GM18508 (cell line): ENCODE measurements at regions not wholly inside any gene's neighbourhood (a gene's known extent, or its start where the extent isn't known, plus 50 kb on each side); places are given as distances from the start of the nearest gene placed in this dataset.

Experiments used
- ATAC-seq: cut with Tn5 transposase; IDR thresholded peaks from one replicate; pipeline ENCODE4 v1.9.1; 2021; ENCODE audit warnings: moderate number of reproducible peaks; ENCODE audit not compliant: insufficient read depth, unreplicated experiment

DNA sequence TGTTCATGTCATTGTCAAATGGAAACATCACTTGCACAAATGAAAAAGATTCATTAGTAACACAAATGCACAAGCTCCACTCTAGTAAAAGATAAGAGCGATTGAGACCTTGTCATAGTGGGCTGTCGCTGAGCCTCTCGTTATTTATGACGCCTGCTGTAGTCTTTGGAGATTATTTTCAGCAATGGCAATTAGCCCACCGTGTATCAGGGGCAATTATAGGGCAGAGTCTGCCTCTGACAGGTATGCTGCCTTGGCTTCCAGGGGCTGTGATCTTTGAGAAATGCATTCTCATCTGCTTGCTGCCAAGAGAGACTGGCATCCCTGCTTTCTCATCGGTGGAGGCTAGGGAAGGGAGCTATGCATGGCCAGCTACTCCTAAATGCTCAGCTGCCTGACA is 426.8 kb upstream of the CLINT1 start:
- no peak for ATAC-seq

DNA sequence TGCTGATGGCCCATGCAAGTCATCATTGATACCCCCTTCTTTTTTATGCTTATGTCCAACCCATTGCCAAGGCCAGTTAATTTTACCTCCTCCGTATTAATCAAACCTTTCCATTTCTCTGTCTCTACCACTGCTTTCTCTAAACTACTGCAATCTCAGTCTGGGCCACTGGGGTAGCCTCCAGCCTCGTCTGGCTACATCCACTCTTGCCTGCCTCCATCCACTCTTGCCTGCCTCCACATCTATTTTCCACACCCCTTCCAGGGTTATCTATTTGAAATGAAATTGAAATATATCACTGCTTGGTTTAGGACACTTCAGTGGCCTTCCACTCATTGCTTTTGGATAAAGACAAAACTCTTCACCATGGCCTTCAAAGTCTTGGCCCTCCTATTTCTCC is 425.3 kb upstream of the CLINT1 start:
- ATAC-seq = no peak

DNA sequence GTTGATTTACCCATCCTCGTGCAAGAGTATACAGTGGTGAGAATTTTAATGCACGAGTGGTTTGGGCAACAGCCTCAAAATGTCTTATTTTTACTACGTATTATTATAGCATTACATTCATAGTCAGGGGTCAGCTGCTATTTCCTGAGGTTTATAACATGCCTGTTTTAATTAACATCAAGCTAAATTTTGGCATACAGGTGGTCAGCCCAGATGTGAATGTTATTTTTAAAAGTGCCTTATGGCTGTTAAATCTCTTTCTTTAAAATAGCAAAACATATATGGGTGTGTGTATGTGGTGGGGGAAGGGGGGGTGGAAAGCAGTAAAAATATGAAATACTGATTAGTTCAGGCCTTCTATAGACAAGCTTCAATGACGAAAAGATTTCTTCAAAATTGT is 424.5 kb upstream of the CLINT1 start:
- no peak for ATAC-seq

DNA sequence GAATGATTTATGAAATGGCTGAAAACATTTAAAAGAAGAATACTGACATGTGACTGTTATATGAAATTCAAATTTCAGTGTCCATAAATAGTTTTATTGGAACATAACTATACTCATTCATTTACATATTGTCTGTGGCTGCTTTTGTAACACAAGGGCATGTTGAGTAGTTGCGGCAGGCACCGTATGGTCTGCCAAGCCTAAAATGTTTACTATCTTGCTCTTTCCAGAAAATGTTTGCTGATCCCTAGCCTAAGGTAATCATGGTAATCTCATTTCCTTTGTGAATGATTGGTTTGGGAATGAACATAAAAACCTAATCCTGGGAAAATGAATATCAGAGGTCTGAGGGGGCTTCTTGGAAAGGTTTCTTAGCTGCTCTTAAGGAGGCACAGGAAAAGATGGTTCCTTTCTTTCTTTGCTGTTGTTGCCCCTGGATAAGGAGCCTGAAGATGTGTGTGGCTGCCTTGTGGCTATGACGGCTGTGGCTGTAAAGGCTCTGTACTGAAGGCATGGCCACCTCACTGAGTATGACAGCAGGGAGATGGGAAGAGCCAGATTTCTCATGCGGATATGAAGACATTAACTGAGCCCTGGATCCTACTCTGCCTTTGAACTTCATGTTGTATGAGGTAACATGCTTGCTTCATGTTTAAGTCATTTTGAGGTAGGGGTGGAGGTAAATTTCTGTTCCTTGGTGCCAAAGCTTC is 419.4 kb upstream of the CLINT1 start:
- no peak for ATAC-seq

DNA sequence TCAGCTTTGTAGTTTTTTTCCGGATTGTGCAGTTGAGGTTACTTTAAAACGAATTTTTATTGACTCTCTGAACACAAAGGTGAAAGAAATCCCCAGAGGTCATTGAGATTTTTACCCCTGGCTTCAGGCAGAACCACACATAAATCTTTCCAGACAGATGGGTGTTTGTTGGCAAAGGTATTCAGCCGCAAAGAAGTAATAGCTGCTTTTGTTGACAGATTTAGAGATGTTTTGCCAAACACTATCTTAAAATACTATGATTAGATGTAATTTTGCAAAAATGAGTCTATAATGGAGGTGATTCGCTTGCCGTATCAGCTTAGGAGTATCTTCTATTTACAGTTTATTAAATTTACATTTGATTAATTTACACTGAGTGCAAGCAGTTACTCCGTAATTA is 418.3 kb upstream of the CLINT1 start:
- no peak for ATAC-seq

DNA sequence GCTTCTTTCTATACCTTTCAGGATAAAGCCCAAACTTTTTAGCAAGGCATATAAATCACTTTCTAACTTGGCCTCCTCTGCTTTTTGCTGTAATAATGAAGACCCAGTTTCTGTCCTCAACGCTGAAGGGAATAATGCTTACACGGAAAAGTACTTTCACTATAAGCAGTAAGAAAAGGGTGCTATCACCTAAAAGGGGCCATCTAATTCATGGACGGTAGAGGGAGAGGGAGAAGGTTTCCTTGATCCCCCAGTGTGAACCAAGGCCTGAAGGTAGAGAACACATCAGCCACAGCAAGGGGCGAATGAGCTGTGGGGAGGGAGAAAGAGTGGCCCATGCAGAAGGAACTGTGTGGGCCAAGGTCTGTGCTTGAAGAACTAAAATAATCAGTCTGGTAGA is 417.7 kb upstream of the CLINT1 start:
- no peak for ATAC-seq

DNA sequence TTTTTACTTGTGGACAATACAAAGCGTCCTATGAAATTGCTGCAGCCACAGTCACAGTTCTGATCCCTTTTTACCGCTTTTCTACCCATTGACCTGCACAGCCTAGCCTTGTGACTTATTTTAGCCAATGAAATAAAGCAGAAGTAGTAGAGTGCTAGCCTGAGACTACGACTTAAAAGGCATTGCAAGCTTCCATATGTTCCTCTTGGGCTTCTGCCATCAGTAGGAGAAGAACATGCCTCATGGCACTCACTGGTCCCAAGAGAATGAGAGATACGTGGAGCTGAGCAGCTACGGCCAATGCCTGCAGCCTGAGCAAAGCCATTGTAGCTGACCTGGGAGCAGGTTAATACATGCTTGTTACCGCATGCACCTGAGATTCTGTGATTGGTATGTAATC is 416.6 kb upstream of the CLINT1 start:
- no peak for ATAC-seq

DNA sequence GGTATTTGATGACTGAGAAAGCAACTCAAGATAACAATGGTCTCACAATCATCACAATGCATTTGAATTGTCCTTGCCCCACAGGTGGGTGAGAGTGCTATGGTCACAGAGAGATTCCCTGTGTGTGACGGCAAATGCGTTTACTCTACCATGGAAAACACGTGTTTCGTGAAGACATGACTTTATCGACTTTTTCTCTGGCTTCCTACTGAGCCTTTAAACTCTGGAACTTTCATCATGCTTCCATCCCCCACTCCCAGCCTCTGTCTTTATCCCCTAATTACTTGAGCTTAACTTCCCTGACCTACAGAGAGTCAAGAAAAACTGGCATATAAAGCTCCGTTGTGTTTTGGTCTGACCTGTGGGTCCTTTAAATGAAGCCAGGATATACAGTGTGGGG is 414.1 kb upstream of the CLINT1 start:
- no peak for ATAC-seq

DNA sequence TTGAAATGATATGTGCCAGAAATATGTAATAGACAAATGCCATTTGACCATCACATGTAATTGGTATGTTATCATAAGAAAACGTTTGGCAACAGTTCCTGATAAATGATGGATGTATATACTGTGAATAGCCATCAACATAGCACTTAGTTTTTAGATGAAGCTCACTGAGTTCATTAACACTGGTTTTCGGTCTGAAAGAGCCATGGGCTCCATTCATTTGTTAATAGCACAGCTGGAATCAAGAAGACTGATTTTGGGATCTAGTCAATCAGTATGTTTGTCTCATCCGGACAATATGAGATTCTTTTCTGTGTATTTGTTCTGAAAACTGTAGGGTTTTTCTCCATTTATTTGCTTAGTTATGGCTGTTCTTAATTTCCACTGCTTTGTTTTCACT is 413.5 kb upstream of the CLINT1 start:
- no peak for ATAC-seq

DNA sequence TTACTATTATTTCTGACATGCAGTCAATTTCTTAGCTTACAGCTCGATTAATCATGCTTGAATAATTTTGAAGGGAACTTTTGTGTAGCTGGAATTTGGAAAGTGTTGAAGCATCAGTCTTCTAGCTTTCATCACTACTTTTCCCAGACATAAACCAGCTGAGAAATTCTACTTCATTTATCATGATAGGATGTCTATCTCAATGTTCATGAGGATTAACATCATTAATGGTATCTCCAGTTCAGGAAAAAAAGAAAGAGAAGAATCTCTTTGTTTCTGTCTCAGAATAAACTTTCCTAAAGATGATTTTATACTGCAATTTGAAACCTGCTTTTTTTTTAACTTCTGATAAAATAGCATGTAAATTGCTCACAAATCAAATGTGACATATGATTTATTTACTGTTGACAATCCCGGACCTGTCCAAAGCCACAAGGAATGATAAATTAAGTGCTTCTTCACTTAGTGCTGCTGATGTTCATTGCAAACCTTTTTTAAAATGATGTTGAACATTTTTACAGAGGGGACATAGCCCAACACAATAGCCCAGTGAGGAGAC is 412.1 kb upstream of the CLINT1 start:
- ATAC-seq = no peak

DNA sequence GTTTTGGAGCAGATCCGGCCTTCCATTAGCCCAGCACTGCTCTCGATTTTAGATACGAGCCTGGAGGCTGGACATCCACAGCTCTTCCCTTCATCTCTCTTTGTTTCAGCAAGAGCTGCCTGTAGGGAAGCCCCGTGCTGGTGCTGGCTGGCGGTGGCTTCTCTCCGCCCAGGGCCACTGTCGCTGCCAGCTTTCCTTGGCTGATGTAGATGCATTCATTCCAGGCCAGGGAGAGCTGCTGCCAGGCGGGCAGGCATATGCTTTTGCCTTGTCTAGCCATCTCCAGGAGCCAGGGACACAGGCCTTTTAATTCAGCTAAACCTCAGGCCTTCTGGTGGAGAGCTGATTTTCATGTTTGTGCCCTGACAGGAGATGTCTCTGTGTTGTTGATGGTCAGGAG is 409.3 kb upstream of the CLINT1 start:
- no peak for ATAC-seq

DNA sequence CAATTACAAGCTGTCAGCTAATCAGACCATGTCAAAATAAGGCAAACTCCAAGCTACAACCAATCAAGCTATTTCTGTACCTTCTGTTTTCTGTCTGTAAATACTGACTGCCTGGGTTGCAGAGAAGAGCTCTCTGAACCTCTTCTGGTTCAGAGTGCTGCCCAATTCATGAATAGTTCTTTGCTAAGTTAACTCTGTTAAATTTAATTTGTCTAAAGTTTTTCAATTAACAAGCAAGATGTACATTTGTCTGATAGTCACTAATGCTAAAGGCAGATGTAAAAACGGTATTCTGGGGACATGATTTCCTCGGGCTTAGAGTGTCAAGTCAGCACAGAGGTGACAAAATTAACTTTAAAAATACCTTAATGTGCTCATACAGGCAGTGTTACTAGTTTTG is 408.3 kb upstream of the CLINT1 start:
- no peak for ATAC-seq

DNA sequence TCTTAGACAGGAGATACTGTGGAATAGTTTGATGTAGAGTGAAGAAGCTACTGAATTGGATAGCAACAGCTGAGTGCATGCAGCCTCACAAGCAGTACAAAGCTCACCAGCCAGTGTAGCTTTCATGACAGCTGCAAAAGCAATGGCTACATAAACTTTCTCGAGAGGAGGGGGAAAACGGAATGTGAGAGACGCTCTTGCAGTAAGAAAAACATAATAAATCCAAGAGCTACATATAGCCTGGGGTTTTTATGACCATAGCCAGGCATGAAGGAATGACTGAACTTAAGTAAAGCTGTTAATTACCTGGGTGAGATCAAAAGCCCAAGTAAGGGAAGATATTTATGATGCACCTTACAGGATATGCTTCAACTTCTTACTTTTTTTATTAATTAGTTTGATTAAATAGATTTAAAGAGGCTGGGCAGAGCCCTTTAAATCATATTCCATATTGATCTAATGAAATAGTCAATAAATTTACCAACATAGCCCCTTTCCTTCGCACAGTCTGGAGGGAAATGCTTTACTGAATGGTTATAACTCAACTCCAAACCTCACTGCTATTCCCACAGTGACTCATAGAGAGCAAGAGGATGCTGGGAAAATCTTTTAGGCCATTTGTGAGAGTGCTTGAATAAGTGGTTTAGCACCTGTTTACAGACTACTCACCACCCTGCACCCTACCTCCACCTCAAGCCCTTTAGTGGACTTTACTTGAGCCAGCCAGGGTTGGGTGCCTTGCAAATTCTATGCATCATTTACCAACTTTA is 407.2 kb upstream of the CLINT1 start:
- no peak for ATAC-seq

DNA sequence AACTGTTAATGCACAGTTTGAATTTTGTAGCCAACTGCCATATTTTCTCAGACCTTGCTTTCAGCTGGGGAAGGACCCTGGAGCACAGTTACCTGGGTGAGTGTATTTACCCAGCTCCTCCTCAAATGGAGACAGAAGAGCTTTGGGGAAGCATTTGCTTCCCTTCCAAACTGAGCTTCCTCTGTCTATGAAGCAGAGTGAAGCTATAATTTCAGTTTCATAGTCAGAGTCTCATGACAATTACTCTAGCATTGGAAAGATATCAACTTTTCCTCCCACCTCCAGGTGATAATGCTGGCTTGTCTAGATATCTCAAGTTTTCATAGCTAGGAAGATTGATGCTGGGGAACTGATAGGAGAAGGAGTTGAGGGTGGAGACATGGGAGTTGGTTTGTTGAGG is 406.4 kb upstream of the CLINT1 start:
- no peak for ATAC-seq

DNA sequence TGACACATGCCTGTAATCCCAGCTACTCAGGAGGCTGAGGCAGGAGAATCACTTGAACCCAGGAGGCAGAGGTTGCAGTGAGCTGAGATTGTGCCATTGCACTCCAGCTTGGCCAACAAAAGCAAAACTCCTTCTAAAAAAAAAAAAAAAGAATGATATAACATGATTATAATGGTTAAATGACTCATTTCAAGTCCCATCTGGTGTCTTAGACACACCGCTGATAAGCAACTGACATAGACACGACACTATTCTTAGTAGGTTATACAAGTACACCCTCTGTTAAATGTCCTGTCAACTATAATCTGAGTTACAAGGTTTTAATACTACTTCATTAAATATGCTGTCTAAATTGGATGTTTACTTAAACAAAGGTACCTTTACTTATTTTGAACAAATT is 405.3 kb upstream of the CLINT1 start:
- no peak for ATAC-seq

DNA sequence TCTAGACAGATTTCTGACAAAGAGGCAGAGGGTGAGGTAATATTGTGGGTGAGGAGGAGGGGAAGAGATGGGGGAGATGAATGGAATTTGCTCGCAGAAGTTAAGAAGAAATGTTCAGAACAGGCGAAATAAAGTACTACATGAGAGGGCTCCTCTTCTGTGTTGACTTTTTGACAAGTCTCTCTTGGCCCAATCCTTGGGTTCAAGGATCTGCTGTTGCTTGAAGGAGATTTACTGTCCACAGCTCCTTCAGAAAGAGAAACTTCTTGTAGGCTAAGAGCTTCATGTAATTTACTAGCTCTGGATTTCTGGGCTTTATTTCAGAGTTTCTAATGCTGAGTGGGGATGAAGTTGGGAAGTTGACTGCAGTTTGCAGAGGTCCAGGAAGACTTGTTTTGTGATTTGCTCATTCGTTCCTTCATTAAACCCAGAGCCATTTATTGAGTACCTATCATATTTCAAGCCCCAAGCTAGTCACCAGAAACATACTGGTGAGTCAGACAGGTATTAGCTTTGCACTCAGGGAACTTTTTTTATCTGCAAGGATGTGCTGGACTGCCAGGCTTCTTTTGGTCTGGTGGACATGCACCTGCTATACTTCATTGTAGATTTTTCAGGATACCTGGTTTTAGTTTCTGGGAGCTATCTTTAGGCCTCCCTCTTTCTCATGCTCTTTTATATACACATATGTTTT is 402.9 kb upstream of the CLINT1 start:
- no peak for ATAC-seq

DNA sequence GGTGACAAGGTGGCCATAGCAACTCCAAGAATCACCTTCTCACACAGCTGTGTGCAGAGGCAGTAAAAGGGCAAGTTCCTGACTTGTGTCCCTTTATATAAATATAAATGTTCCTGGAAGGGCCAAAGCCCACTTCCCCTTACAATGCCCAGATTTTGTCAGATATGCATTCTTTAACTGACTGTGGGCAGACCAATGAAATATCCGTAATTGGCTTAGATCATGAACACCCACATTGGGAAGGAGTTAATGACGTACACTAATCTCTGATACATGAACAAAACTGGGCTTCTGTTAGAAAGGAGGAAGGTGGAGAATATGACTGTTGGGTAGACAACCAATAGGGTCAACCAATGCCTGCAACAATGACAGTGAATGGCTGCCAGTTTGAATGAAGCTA is 397.2 kb upstream of the CLINT1 start:
- ATAC-seq = no peak

DNA sequence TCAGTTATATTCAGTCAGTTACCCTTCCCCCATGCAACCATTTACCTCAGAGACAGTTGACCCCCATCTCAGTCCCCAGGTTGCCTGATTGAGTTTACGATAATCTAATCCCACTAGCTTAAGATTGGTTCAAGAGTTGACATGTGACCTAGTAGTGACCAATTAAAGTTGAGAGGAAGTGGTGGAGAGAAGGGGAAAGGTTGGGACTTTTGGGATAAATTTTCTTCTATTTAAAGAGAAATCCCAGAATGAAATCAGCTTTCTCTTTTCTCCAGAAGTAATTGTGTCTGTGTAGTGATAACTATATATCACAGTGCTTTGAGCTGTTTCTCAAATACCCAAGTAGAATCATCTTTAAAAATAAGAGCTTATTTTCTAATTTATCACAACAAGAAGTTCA is 396.7 kb upstream of the CLINT1 start:
- no peak for ATAC-seq

DNA sequence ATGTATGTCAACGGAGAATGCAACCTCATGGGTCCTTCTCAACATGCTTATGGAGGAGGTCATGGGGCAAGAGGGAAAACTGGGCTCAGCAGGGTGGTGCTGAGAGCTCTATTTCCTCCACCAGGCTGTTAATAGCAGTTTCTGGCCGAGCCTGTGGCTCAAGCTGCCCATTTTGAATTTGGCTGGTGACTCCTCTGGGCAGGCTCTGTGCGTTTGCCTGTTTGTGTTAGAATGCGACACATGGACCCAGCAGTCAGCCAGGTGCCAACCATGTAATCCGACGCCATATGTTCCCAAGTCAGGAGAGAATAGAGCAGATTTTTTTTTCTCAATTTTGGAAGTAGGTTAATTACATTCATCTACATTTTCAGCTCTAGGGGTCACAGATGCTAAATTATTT is 387.7 kb upstream of the CLINT1 start:
- ATAC-seq = no peak

DNA sequence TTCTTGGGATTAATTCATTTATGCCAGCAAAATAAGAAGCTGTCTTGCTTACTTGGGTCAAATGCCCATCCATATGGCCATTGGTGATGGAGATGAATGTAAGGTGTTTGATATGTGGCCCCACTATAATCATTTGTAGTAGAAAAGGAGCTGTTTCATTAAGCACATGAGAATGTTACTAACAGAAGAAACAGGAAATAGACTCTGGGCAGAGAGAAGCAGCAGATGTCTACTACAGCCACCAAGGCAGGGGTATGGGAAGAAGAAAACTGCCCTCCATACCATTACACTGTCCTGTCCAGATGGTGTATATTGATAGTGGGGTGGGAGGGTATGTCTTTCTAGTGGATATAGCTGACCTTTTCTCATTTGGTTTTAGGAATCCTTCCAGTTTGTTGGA is 386.6 kb upstream of the CLINT1 start:
- no peak for ATAC-seq

DNA sequence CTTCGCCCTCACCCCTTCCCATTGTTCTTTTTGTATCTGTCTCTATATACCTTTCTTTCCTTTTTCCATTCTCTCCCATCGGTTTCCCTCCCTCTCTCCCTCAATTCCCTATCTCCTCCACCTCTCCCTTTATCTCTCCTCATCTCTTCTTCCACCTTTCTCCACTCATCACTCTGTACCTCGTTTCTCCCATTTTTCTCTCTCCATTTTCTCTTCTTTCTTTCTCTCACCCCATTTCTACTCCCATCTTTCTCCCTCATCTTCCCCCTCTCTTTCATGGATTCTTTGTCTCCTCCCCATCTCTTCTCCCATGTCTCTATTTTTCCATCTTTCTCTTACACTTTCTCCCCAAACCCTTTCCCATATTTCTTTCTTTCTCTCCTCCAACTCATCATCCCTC is 385.9 kb upstream of the CLINT1 start:
- no peak for ATAC-seq
